Heart left ventricle (tissue), 13 donors: ENCODE measurements at regions not wholly inside any gene's neighbourhood (a gene's known extent, or its start where the extent isn't known, plus 50 kb on each side); places are given as distances from the start of the nearest gene placed in this dataset.

Experiments used
- POLR2A ChIP-seq, 2 donors: fragments of 450-650 bp; IDR thresholded peaks; one replicate each; pipeline ENCODE4 v1.6.1; 2017; ENCODE audit warnings: antibody characterized with exemption in 2 of 2, mild to moderate bottlenecking in 2 of 2, moderate library complexity in 2 of 2
- TF ChIP-seq, protein P1 (sequence below), 12 donors: fragments of 200-600 bp; sonication (generic) in 4 of 12; IDR thresholded peaks; one replicate each; pipeline versions ENCODE4 v1.5.0 to v1.8.0; 2018 to 2022; ENCODE audit warnings: antibody characterized with exemption in 12 of 12, mild to moderate bottlenecking in 5 of 12
- donor health status: ischemic (EF 13 %, LVEDD 7.1; RV severe dilation, severe dysfunction).
- donor health status: DM: no; HTN: yes; CAD: no.
- donor health status: DM: no; HTN: no; CAD: no.
- donor health status: ischemic (EF 25% LVEDD 6.9; RV normal size, moderate dysfunction).
- donor health status: ischemic (EF 25% LVEDD 5.7; RV mildly dilated, moderate dysfunction).
- donor health status: ischemic (EF 35%, LVEDD 5.7; RV mildly dilated, moderate dysfunction).
- donor health status: nonischemic (EF 11% LVEDD 7.7; RV severe dilation, severe dysfunction).
- donor health status: DM: yes; HTN: yes; CAD: no.
- donor health status: PGD.
- donor health status: ischemic (EF 29% LVEDD 5.4; RV normal size, mild dysfunction).
- donor health status: nonischemic (EF 23%, LVEDD 6.1; RV moderate dilation, normal function).

DNA sequence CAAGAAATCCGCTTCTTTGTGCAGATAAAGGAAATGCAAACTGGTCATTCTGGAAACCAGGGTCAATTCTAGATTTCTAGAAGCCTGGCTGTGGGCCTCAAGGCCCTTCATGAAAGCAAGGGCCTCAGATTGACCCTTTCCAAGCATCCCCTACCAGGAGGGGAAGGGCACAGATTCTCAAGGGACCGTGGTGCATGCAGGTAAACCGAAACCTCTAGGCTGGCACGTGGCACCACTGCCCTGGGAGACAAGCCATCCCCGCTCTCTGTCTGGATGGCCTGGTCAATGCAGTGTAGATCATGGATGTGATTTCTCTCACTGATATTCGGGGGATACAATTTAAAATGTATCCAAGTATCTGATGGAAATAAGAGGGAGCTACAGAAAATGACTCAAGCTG lies 69.4 kb downstream of the TOMM20 start:
- TF ChIP-seq, protein P1, sequence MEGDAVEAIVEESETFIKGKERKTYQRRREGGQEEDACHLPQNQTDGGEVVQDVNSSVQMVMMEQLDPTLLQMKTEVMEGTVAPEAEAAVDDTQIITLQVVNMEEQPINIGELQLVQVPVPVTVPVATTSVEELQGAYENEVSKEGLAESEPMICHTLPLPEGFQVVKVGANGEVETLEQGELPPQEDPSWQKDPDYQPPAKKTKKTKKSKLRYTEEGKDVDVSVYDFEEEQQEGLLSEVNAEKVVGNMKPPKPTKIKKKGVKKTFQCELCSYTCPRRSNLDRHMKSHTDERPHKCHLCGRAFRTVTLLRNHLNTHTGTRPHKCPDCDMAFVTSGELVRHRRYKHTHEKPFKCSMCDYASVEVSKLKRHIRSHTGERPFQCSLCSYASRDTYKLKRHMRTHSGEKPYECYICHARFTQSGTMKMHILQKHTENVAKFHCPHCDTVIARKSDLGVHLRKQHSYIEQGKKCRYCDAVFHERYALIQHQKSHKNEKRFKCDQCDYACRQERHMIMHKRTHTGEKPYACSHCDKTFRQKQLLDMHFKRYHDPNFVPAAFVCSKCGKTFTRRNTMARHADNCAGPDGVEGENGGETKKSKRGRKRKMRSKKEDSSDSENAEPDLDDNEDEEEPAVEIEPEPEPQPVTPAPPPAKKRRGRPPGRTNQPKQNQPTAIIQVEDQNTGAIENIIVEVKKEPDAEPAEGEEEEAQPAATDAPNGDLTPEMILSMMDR (IDR thresholded peaks at IDR 0.05), result no peak
- no peak for TF ChIP-seq POLR2A (IDR thresholded peaks at IDR 0.05)
